SU-DHL-6 (cell line): ENCODE measurements at regions not wholly inside any gene's neighbourhood (a gene's known extent, or its start where the extent isn't known, plus 50 kb on each side); places are given as distances from the start of the nearest gene placed in this dataset.

Experiments used
- EZH2phosphoT487 ChIP-seq: fragments of 200-600 bp; sonication (generic), shearing (Covaris generic); conservative IDR thresholded peaks from 2 replicates; pipeline ENCODE4 v1.6.1; 2018; ENCODE audit warnings: mild to moderate bottlenecking, antibody characterized with exemption, low read length, moderate library complexity, mixed read lengths
- TF ChIP-seq, protein P1 (sequence below): fragments of 200-600 bp; sonication (generic); IDR thresholded peaks from one replicate; pipeline ENCODE4 v1.5.1; 2017; ENCODE audit warnings: antibody characterized with exemption, mild to moderate bottlenecking, low read length, moderate library complexity; ENCODE audit not compliant: insufficient read depth, poor library complexity, severe bottlenecking

DNA sequence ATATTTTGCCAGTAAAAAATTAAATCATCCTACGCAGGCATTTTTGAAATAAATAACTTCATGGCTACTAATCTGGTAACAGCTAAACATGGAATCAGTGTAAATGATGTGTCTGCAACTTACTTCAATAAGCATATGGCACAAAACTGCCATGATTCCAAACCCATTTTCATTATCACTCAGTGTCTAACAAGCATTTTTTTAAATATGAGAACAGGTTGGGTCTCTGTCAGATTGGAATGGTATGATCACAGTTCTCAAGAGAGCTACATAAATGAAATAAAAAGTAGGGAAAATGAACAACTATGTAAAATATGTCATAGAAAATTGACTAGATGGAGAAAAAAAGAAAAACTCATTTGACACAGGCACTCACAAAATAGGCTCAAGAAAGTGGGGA lies 476.9 kb upstream of the NWD2 start:
- TF ChIP-seq, protein P1, sequence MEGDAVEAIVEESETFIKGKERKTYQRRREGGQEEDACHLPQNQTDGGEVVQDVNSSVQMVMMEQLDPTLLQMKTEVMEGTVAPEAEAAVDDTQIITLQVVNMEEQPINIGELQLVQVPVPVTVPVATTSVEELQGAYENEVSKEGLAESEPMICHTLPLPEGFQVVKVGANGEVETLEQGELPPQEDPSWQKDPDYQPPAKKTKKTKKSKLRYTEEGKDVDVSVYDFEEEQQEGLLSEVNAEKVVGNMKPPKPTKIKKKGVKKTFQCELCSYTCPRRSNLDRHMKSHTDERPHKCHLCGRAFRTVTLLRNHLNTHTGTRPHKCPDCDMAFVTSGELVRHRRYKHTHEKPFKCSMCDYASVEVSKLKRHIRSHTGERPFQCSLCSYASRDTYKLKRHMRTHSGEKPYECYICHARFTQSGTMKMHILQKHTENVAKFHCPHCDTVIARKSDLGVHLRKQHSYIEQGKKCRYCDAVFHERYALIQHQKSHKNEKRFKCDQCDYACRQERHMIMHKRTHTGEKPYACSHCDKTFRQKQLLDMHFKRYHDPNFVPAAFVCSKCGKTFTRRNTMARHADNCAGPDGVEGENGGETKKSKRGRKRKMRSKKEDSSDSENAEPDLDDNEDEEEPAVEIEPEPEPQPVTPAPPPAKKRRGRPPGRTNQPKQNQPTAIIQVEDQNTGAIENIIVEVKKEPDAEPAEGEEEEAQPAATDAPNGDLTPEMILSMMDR, result no peak
- no peak for TF ChIP-seq EZH2phosphoT487
